HCT116 (cell line): ENCODE measurements at regions not wholly inside any gene's neighbourhood (a gene's known extent, or its start where the extent isn't known, plus 50 kb on each side); places are given as distances from the start of the nearest gene placed in this dataset.

Experiments
- CEBPB ChIP-seq: IDR thresholded peaks from 2 replicates; pipeline ENCODE4 v1.6.1; 2012; ENCODE audit warnings: low read depth
- EZH2 ChIP-seq: fragments of 200-600 bp; sonication (generic); IDR thresholded peaks from 2 replicates; pipeline ENCODE4 v1.6.1; 2017; ENCODE audit warnings: antibody characterized with exemption, mixed run types
- POLR2A ChIP-seq: IDR thresholded peaks from 2 replicates; pipeline ENCODE4 v1.7.0; 2011; ENCODE audit warnings: borderline replicate concordance; ENCODE audit not compliant: insufficient read depth, insufficient read length; ENCODE audit errors: extremely low read depth
- SRF ChIP-seq: IDR thresholded peaks from 2 replicates; pipeline ENCODE4 v1.6.1; 2012; ENCODE audit warnings: low read depth
- TCF7L2 ChIP-seq: IDR thresholded peaks from 2 replicates; pipeline ENCODE4 v1.7.0; 2011; ENCODE audit warnings: borderline replicate concordance, inconsistent platforms; ENCODE audit not compliant: insufficient read depth, insufficient read length; ENCODE audit errors: extremely low read depth
- TF ChIP-seq, protein P1 (sequence below), 3 experiments: fragments of 200-600 bp in 1 of 3; sonication (generic) in 1 of 3; IDR thresholded peaks in 2 of 3; conservative IDR thresholded peaks in 1 of 3; 2 replicates each; pipeline ENCODE4 v1.5.1; 2012 to 2017; ENCODE audit warnings: low read depth in 2 of 3, low read length in 2 of 3, antibody characterized with exemption in 1 of 3, borderline replicate concordance in 1 of 3, control low read depth in 1 of 3, mild to moderate bottlenecking in 1 of 3, mixed read lengths in 1 of 3, mixed run types in 1 of 3, moderate library complexity in 1 of 3; ENCODE audit not compliant: insufficient read depth in 1 of 3

GRCh38 chr5:97388794-97389193 is 205.7 kb upstream of the RIOK2 start:
- TF ChIP-seq, protein P1, sequence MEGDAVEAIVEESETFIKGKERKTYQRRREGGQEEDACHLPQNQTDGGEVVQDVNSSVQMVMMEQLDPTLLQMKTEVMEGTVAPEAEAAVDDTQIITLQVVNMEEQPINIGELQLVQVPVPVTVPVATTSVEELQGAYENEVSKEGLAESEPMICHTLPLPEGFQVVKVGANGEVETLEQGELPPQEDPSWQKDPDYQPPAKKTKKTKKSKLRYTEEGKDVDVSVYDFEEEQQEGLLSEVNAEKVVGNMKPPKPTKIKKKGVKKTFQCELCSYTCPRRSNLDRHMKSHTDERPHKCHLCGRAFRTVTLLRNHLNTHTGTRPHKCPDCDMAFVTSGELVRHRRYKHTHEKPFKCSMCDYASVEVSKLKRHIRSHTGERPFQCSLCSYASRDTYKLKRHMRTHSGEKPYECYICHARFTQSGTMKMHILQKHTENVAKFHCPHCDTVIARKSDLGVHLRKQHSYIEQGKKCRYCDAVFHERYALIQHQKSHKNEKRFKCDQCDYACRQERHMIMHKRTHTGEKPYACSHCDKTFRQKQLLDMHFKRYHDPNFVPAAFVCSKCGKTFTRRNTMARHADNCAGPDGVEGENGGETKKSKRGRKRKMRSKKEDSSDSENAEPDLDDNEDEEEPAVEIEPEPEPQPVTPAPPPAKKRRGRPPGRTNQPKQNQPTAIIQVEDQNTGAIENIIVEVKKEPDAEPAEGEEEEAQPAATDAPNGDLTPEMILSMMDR (IDR thresholded peaks at IDR 0.05 in 2 of 3, conservative IDR thresholded peaks at IDR 0.05 in 1 of 3; ENCODE audit: borderline replicate concordance in 1 of 3, insufficient read depth in 1 of 3, low read depth in 2 of 3, low read length in 2 of 3): no peak
- no peak for TF ChIP-seq POLR2A
- TF ChIP-seq SRF: no peak
- no peak for TF ChIP-seq TCF7L2
- no peak for TF ChIP-seq CEBPB
- no peak for TF ChIP-seq EZH2
